HG02642 (cell line): ENCODE measurements at regions not wholly inside any gene's neighbourhood (a gene's known extent, or its start where the extent isn't known, plus 50 kb on each side); places are given as distances from the start of the nearest gene placed in this dataset.
"Not testable (repeated sequence)": the region's sequence is repeated elsewhere in the genome, so short reads cannot be mapped to it uniquely, and the experiment has no call there.

ENCODE experiments used
- ATAC-seq: cut with Tn5 transposase; IDR thresholded peaks from one replicate; pipeline ENCODE4 v1.9.1; 2021; ENCODE audit warnings: mild to moderate bottlenecking; ENCODE audit not compliant: unreplicated experiment, poor library complexity

DNA sequence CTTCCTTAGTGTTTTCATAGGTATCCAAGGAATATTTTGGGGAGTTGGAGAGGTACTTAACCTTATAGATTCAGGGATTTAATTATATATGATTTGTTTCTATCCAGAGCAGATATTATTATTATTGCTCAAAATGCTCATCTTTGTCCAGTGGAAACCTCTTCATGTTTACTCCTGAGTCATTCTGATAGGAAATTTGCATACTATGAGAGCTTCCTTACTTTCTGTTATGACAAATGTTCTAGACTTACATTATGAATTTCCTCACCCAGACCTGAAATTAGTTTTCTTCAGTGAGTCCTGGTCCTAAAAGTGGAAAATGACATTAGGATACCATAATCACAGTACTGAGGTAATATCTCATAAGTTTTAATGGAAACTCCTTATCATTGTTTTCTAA is 57.5 kb upstream of the PLPPR5 start:
- no peak for ATAC-seq

DNA sequence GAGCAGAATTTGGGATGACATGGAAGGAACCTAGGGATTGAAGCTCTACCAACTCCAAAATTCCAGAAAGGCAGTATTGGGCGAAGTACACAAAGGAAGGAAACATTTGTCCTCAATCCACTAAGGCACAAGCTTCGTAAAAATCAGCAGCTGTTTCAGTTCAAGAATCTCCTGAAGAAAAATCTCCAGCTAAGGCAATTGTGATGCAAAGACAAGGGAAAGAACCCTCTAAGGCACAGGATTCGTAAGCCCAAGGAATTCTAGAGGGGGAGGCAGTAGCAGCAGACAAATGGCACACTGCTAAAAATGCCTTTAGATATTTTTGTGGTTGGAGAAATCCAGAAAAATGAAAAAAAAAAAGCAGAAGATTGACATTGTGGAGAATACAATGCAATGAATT is 64.5 kb upstream of the PLPPR5 start:
- ATAC-seq, result no peak

DNA sequence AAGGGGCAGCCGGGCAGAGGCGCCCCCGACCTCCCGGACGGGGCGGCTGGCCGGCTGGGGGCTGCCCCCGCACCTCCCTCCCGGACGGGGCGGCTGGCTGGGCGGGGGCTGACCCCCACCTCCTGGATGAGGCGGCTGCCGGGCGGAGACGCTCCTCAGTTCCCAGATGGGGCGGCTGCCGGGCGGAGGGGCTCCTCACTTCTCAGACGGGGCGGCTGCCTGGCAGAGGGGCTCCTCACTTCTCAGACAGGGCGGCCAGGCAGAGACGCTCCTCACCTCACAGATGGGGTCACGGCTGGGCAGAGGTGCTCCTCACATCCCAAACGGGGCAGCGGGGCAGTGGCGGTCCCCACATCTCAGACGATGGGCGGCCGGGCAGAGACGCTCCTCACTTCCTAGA is 73.9 kb upstream of the PLPPR5 start:
- ATAC-seq, result not testable (repeated sequence)

DNA sequence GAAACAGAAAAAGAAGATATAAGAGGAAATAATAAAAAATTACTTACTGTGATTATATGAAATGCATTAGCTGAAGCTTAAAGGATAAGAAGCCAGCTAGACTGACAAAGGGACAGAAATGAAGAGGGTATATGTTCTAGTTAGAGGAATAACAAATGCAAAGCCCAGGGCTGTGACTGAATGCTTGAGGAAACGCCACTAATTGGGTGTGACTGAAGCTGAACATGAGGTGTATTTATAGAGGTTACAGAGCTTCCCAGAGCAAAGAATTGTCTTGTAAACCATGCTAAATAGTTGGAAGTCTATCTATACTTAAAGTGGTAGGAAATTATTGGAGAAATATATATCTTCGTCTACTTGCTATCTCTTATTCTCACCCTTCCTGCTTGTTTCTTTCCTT is 77.7 kb upstream of the PLPPR5 start:
- no peak for ATAC-seq

DNA sequence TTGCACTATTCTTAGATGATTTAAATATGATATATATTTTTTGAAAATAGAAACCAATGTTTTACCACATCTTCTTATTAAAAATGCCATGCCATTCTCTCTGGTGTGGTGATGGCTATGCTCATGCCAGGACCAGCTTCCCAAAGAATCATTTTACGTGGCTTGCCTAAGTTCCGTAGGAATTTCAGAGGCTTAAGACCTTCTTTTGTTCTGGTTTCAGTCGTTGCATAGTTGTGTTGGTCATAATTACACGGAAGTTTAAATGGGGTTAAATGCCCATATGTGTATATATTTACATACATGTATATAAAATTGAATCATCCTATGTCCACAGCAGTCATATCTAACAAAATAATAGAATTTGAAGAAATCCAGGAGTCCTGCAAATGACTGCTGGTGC is 78.7 kb upstream of the PLPPR5 start:
- ATAC-seq, result no peak

DNA sequence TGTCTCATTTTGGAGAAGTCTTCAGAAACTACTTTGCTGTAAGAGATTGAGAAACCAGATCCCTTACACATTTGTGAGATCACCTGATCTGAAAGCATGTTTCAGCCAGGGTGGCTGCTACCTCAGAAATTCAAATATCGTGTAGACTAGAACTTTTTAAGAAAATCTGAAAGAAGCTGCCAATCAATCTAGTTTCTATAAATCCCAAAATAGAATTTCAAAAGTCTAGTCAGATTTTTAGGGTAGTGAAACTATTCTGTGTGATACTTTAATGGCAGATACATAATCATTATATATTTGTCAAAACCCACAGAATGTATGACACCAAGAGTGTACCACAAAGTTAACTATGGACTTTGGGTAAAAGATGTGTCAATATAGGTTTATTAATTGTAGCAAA is 79.9 kb upstream of the PLPPR5 start:
- peak; percentile 55 for ATAC-seq

DNA sequence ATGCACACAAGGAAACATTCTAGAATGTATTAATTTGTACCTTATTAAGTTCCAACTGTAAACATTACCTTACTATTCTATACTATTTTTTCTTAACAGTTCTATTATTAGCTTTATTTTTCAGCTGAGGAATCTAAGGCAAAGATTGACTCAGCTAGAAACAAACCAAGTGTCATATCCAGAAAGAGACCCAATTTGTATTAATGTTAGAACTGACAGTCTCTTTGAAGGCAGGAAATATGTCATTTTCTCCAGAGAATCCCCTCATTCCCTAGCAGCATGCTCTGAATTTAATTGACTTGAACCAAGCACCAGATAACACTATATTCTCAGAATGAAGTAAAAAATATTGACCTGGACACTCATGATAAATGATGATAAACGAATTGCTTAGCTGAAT is 81.4 kb upstream of the PLPPR5 start:
- no peak for ATAC-seq

DNA sequence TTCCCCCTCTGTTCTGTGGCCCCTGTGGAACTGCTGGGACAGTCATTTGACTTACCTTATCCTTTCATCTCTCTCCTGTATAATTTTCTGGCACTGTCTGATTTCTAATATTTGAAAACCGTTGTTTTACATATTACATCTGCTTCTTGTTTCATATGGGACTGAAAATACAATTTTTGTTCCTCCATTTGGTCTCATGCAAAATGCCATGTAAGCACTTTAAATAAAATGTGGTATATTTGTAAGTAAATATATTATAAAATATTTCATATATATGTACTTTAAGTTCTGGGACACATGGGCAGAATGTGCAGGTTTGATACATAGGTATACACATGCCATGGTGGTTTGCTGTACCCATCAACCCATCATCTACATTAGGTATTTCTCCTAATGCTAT is 93.9 kb upstream of the PLPPR5 start:
- no peak for ATAC-seq

DNA sequence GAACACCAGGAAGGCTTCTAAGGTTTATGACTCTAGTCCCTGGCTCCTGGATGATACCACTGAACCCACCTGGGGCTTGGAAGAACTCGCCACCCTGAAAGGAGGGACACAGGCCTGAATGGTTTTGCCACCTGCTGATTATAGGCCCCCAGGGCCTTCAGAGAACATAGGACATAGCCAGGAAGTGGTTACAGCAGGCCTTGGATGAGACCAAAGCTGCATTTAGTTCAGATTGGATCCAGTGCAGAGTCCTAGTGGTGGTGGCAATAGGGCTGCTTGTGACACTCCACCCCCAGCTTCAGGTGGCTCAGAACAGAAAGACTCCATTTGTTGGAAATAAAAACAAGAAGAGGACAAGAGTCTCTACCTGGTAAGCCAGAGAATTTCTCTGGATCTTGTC is 101.6 kb upstream of the PLPPR5 start:
- ATAC-seq, result no peak

DNA sequence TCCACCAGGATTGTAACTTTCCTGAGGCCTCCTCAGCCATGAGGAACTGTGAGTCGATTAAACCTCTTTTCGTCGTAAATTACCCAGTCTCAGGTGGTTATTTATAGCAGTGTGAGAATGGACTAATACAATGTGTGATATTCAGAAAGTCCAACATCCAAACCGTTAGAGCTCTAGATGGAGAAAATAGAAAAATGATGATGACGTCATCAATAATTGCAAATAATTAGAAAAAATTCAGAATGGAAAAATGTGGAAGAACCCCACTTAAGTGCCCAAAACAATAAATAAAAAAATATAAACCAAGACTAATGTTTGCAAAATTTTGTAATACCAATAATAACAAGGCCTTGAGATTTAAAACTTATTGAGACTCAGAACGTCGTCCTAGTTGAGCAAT is 103.0 kb upstream of the PLPPR5 start:
- ATAC-seq, result no peak

DNA sequence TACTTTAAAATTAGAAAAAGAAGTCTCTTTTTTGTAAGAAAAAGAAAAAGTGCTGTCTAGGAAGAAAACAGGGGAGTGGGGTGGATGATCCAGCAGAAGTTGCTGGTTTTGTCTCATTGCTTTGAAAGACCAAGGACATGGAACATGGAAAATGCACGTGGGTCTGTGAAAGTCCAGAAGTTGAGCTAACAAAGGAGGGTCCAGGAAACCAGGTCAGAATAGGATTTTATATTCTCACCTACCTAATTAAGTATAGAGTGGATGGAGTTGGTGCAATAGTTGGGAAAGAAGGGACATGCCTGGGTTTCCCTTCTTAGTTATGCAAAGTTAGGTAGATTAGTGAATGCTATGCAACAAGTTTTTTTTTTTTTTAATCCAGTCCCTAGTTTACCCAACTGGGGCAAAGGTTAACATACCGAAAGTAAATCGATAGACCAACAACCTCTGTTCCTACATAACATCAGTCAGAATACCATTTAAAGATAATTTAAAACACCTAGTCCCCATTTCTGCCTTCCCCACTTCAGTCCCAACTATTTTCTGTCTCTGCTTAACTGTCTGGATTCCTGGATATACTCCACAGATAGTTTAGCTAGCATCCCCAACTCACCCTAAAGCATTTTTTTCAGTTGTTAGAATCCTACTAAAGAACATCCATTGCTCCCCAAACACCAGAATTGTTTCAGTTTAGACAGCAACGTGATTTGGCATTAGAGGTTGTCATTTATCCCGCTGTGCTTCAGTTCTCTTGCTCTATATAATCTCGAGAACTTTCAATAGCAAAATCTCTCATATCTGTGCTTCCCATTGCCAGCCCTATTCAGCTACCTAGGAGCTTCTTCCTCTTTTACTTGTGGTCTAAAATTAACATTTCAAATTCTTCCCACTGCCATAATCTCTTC is 105.7 kb upstream of the PLPPR5 start:
- ATAC-seq, result no peak

DNA sequence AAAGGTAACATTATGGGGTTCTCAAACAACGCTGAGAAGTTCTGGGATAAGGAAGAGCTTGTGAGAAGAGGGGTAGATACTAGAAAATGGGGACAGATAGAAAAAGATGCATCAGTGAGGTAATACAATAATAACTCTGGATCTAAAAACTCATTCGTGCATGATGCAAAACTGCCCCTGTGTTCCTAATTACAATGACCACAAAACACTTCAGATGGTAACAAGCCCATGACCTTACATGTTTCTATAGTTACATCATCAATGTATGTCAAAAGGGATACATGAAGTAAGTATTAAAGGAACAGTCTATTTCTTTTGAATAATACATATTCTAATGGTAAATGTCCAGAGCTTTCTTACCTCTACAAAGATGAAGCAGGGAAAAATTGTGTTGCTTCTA is 110.6 kb upstream of the PLPPR5 start:
- no peak for ATAC-seq

DNA sequence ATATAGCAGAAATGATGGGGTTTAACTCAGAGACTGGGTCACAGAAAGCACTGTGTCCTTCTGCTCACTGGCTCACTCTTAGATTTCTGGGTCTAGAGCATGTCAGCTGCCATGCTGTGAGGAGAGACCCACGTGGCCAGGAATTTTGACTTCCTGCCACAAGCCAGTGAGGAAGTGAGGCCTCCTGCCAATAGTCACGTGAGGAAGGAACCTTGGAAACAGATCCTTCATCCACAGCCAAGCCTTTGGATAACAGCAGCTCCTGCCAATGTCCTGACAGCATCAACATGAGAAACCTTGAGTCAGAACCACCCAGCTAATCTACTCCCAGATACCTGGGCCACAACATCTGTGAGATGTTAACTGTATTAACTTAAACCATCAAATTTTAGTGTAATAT is 114.5 kb upstream of the PLPPR5 start:
- no peak for ATAC-seq

DNA sequence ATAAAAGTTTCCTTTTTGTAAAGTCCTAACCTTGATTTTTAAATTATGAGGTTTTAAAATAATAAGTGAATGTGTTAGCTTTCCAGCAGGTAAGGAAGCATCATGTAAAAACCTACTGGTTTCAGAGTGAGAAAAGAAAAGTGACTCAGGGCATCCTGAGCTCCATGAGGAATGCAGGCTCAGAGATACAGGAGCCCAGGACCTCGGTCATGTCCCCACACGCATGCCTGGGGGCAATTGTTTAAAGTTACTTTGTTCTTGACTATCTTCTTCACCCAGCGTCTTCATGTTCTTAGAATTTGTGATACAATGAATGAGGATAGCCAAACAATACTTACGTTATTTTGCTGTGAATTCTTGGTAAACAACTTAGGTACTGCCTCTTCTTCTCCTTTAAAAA is 117.4 kb upstream of the PLPPR5 start:
- ATAC-seq, result no peak

DNA sequence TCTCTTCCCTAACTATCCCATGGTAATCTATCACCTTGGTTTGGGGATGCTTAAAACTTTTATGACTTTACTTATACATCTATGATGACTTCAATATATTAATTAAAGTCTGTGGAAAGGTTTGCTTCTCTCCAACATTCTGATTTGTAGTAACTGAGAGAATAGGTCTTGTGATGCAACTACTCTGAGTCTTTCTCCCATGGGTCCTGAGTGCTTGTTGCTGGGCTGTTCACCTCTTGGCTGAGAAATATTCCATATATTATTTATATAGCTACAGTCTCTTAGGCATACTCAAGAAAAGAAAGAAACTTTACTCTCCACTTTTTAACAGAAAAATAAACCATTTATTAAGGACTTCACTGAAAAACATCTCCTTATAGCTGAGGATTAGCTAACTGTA is 119.3 kb upstream of the PLPPR5 start:
- no peak for ATAC-seq

DNA sequence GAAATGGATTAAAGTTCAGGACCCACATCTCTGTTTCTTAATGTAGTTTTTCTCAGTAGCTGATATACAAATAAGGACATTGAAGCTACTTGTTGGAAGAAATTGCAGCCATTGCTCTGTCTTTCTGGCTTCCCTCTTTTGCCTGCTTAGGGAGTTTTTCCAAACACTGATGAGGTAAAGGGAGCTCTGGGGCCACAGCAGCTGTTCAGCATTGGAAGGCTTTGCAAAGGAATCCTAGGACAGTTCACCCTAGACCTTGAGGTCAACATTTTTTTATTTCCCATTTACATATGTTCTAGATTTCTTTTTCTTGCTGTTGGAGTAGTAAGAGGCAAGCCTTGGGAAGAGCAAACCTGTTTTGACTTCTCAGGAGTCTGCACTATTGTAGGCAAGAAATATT is 126.9 kb upstream of the PLPPR5 start:
- ATAC-seq, result no peak

DNA sequence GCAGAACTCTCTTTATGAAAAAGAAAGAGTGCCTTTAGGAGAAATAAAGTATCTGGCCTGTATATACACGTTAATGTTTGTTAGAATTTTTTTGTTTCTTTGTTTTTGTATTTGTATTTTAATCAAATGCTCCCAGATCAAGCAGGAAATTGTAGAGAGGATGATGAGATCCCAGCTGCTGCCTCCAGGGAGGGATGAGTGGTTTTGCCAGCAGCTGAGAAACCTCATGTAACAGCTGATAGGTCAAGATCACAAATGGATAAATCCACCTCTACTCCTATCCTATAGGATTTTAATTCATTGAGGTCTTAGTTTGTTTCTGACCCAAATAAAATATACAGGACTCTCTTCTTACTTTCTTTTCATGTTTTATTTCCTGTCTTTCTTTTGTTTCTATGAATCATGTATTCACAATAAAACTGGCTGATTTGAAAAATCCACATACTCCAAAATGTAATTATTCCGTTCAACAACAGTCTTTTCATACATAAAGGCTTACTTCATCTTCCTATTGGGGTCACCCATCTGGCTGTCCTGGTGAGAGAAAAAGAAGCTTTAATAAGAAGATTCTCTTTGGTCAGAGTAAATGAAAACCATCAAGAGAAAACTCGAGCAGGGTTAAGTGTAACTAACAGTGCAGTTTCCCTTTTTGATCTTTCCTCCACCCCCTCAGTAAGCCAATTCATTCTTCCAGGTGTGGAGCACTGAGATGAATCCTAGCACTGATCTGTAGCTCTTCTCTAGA is 129.3 kb upstream of the PLPPR5 start:
- no peak for ATAC-seq

DNA sequence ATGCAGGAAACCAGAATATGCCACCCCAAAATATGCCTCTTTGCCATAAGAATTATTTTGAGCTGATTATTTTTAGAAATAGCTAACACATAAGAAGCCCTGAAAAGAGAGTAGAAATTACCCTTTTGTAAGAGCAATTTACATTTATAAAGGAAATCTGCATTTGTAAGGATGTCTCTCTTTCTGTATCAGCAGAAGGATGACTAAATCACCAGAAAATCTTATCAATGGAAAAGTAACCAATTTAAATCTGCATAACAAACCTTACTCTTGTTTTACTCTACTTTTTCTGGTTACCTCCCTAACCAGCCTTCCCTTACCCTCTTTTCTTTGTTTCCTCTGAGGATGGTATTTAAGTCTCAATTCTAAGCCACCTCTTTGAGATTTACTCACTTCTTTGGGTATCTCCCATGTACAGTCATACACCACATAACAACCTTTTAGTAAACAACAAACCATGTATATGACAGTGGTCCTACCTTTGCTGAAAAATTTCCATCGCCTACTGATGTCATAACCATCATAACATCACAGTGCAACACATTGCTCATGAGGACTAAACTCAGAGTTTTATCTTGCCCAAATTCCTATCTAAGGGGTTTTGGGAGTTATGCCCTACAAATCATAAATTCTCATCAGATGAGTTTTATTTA is 126.6 kb upstream of the PLPPR4 start:
- ATAC-seq, result no peak

DNA sequence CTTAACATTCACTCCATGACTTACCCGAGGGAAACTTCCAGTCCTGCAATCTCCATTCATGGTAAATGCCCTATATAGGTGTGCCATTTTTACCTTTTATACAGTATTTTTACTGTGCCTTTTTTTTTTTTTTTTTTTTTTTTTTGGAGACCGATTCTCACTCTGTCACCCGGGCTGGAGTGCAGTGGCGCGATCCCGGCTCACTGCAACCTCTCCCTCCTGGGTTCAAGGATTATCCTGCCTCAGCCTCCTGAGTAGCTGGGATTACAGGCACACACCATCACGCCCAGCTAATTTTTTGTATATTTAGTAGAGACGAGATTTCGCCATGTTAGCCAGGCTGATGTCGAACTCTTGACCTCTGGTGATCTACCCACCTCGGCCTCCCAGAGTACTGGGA is 124.4 kb upstream of the PLPPR4 start:
- no peak for ATAC-seq

DNA sequence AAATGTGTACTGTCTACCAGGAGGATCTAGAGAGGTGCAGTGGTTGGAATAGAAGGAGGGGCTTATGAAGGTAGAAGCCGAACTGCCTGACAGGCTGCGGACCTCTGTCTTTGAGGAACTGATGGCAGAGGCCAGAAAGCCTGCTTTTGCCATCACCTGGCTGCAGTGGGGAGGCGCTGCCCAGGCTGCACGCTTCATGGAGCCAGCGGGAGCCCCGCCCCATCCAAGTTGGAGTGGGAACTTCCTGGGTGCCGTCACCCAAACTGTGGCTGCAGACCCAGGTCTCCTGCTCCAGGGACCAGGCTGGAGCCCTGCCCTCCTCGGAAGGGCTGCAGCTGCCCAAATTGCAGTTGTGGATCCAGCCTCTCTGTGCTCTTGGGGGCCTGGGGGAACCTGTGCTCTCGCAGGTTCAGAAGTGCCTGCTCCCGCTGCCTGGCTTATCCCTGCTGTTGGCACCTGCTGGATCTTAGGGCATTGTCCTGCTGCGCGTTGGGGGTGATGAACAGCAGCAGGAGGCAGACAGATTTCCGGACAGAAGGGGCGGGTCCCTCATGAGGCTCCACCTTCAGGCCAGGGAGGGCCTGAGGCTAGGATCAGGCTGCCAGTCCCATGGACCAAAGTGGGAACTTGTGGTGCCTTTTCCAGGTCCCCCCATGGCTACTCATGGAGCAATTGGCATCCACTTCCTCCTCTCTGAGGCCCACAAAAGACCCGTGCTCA is 118.0 kb upstream of the PLPPR4 start:
- no peak for ATAC-seq

DNA sequence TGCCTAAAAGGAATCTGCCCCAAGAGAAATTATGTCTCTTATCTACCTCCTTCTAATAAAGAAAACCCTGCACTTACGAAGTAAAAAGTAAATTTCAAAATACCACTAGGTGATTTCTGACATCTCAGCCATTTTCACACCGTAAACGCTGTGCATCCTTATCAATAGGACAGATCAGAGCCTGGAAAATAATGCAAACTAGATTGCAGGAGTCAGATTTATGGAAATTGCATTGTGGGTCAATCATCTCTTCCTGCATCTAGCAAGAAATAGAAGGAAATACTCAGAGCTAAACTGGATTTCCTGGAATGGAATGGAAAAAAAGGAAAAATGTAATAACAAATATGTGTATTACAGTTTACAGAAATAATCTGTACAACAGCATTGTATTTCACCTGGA is 114.3 kb upstream of the PLPPR4 start:
- no peak for ATAC-seq
